Uterus (tissue), 3 donors: ENCODE measurements at regions not wholly inside any gene's neighbourhood (a gene's known extent, or its start where the extent isn't known, plus 50 kb on each side); places are given as distances from the start of the nearest gene placed in this dataset.

Experiments used
- DNase-seq, 2 donors: peaks; one replicate each; pipeline ENCODE4 v3.0.0-alpha.2; 2019 to 2020
- H3K27ac ChIP-seq, 2 donors: fragments of 200-600 bp; sonication (generic); 1 replicate in 1 of 2; 2 replicates in 1 of 2; pipeline ENCODE4 v1.5.1; 2016 to 2018
- H3K27me3 ChIP-seq, 2 donors: fragments of 200-600 bp; sonication (generic); one replicate each; pipeline ENCODE4 v1.5.1; 2018 to 2019; ENCODE audit warnings: control low read depth in 1 of 2
- H3K36me3 ChIP-seq, 2 donors: fragments of 200-600 bp; sonication (generic); one replicate each; pipeline ENCODE4 v1.5.1; 2019; ENCODE audit warnings: control low read depth in 1 of 2
- H3K4me1 ChIP-seq, 2 donors: fragments of 200-600 bp; sonication (generic); one replicate each; pipeline ENCODE4 v1.5.1; 2018 to 2019; ENCODE audit warnings: control low read depth in 1 of 2
- H3K4me3 ChIP-seq, 2 donors: fragments of 200-600 bp; sonication (generic); 1 replicate in 1 of 2; 2 replicates in 1 of 2; pipeline ENCODE4 v1.5.1; 2018 to 2019; ENCODE audit warnings: mild to moderate bottlenecking in 1 of 2
- H3K9me3 ChIP-seq, 2 donors: fragments of 200-600 bp; sonication (generic); one replicate each; pipeline ENCODE4 v1.5.1; 2019; ENCODE audit warnings: control low read depth in 1 of 2
- POLR2A ChIP-seq, 2 donors: fragments of 450-650 bp; IDR thresholded peaks; one replicate each; pipeline ENCODE4 v1.6.1; 2016; ENCODE audit warnings: antibody characterized with exemption in 2 of 2, mild to moderate bottlenecking in 1 of 2, moderate library complexity in 1 of 2
- intact Hi-C: fragments of 100-400 bp; cut with DNase I; formaldehyde crosslinking; loops from one replicate; pipeline ENCODE4 v1.15.1; 2023; ENCODE audit warnings: low total_unique reads
- TF ChIP-seq, protein P1 (sequence below), 4 experiments: fragments of 200-600 bp in 2 of 4; fragments of 450-650 bp in 2 of 4; sonication (generic) in 2 of 4; IDR thresholded peaks; one replicate each; pipeline ENCODE4 v1.5.1; 2016 to 2019; ENCODE audit warnings: antibody characterized with exemption in 4 of 4, mild to moderate bottlenecking in 2 of 4, moderate library complexity in 1 of 4
- donor health status: DM: yes; HTN: yes; CAD: no.

DNA sequence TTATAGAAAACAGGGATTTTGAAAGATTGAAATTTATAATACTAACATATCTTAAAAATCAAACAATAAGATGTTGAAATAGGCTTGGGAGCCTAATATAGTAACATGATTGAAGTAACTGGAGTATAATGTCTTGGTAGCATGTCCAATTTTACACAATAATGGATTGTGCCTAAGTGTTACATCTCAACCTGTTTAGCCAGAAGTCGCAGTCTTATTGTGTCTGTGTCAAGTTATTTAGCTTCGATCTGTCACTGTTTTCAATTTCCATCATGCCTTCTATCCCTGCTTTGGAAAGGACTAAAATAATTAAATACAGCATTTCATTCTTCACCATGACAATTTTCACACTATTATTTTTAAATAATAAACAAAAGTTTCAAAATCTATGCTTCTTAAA is 1352.2 kb downstream of the SI start:
- Histone ChIP-seq H3K4me1 (no peaks in the 10 kb centered on the region), H3K9me3 (no peaks in the 10 kb centered on the region), H3K4me3 (no peak overlapping the region), H3K36me3 (no peaks in the 10 kb centered on the region), H3K27ac (no peak overlapping the region), H3K27me3 (no peaks in the 10 kb centered on the region)
- TF ChIP-seq, protein P1, sequence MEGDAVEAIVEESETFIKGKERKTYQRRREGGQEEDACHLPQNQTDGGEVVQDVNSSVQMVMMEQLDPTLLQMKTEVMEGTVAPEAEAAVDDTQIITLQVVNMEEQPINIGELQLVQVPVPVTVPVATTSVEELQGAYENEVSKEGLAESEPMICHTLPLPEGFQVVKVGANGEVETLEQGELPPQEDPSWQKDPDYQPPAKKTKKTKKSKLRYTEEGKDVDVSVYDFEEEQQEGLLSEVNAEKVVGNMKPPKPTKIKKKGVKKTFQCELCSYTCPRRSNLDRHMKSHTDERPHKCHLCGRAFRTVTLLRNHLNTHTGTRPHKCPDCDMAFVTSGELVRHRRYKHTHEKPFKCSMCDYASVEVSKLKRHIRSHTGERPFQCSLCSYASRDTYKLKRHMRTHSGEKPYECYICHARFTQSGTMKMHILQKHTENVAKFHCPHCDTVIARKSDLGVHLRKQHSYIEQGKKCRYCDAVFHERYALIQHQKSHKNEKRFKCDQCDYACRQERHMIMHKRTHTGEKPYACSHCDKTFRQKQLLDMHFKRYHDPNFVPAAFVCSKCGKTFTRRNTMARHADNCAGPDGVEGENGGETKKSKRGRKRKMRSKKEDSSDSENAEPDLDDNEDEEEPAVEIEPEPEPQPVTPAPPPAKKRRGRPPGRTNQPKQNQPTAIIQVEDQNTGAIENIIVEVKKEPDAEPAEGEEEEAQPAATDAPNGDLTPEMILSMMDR (IDR thresholded peaks at IDR 0.05), result no peak
- TF ChIP-seq POLR2A (IDR thresholded peaks at IDR 0.05), result no peak
- intact Hi-C loops, result no loop called here
- no peak for DNase-seq

DNA sequence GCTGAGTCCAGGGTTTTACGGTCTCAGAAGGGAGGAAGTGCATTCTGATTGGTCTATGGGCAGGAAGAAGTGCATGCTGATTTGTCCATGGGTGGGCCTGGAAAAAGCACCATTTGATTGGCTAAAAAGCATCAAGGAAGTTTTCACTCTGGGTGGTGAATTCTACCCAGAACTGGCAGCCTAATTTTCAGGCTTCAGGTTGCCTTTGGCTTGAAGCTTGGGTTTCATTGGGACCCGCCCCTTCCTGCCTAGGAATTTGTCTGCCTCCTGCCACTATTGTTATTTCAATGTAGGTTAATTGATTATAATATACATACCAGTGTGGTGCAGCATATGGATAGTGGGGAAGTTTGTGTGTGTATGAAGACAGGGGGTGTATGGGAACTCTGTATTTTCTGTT is 1355.9 kb downstream of the SI start:
- H3K27me3 ChIP-seq, result no peaks in the 10 kb centered on the region
- no peaks in the 10 kb centered on the region for H3K36me3 ChIP-seq
- DNase-seq, result no peak
- intact Hi-C loops, result no loop called here
- no peaks in the 10 kb centered on the region for H3K9me3 ChIP-seq
- H3K27ac ChIP-seq, result no peak overlapping the region
- H3K4me3 ChIP-seq, result no peak overlapping the region
- TF ChIP-seq, protein P1 (IDR thresholded peaks at IDR 0.05), result no peak
- TF ChIP-seq POLR2A (IDR thresholded peaks at IDR 0.05), result no peak
- H3K4me1 ChIP-seq, result no peaks in the 10 kb centered on the region

DNA sequence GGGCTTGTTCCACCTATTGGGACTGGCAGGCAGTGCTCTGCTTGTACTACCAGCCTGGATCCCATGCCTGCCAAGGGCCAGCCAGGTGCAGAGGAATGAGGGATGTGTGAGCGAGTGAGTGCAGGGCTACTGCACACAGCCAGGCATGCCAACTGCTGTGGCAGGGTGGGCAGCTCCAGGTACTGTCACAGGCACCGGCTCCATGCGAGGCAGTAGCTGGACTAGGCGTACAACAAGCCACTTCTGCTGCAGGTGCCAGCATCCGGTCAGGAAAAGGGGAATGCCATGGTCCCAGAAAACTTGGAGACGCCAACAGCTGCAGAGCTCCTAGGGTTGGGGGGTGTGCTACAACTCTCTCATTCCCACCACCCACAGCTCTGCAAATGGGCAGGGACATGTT is 1356.7 kb downstream of the SI start:
- Histone ChIP-seq H3K36me3 (no peaks in the 10 kb centered on the region), H3K4me1 (no peaks in the 10 kb centered on the region), H3K27ac (no peak overlapping the region), H3K4me3 (no peak overlapping the region), H3K9me3 (no peaks in the 10 kb centered on the region), H3K27me3 (no peaks in the 10 kb centered on the region)
- intact Hi-C loops, result no loop called here
- DNase-seq, result no peak
- TF ChIP-seq POLR2A (IDR thresholded peaks at IDR 0.05), result no peak
- TF ChIP-seq, protein P1 (IDR thresholded peaks at IDR 0.05), result no peak

DNA sequence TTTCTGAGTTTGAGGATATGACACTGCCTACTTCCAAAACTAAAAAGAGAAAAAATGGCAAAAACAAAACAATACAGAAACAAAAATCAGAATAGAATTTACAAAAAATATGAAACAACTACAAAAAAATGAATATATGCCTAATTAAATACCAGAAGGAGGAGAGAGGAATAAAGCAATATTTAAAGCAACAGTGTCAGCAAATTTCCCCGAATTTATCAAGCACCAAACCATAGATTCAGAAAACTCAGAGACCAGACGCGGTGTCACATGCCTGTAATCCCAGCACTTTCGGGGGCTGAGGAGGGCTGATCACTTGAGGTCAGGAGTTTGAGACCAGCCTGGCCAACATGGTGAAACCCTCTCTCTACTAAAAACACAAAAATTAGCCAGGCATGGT is 1360.9 kb downstream of the SI start:
- Histone ChIP-seq H3K27ac (no peak overlapping the region), H3K4me3 (no peak overlapping the region), H3K4me1 (no peaks in the 10 kb centered on the region), H3K27me3 (no peaks in the 10 kb centered on the region), H3K36me3 (no peaks in the 10 kb centered on the region), H3K9me3 (no peaks in the 10 kb centered on the region)
- no peak for DNase-seq
- TF ChIP-seq, protein P1 (IDR thresholded peaks at IDR 0.05), result no peak
- TF ChIP-seq POLR2A (IDR thresholded peaks at IDR 0.05), result no peak
- intact Hi-C loops, result no loop called here

DNA sequence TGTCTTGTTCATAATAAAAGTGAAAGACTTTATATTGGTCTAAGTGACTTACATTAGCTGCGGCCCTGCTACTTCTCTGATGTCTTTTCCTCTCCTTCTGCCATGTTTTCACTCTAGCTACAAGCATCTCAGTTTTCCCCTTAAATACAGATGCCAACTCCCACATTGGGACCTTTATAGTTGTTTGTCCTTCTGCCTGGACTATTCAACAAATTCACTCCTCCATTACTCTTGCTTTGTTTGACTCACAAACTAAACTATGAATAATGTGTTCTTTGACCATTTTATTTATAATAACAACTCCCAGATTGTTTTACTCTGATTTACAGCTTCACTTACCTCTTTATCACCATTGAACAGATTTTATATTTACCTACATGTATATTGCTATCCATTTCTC is 1369.9 kb downstream of the SI start:
- no peak overlapping the region for H3K4me3 ChIP-seq
- no peak overlapping the region for H3K27ac ChIP-seq
- H3K36me3 ChIP-seq, result no peaks in the 10 kb centered on the region
- intact Hi-C loops, result no loop called here
- H3K27me3 ChIP-seq, result no peaks in the 10 kb centered on the region
- TF ChIP-seq, protein P1 (IDR thresholded peaks at IDR 0.05), result no peak
- DNase-seq, result no peak
- H3K9me3 ChIP-seq, result no peaks in the 10 kb centered on the region
- no peaks in the 10 kb centered on the region for H3K4me1 ChIP-seq
